ENCODE measurements at regions not wholly inside any gene's neighbourhood (a gene's known extent, or its start where the extent isn't known, plus 50 kb on each side); places are given as distances from the start of the nearest gene placed in this dataset.

- no peak for TF ChIP-seq CTCF (IDR thresholded peaks at IDR 0.05; ENCODE audit: low read depth, low read length)
- H3K4me3 ChIP-seq (ENCODE audit: low read depth, low read length), result no peak overlapping the region
These were observed 134.2 kb downstream of the RPL22L1 start for GRCh38 chr3:170735821-170736220.

GRCh38 chr3:170734735-170735065 lies 135.3 kb downstream of the RPL22L1 start:
- in situ Hi-C loops (cut with HindIII; ENCODE audit: low sequenced_read_pairs), result no loop called here
- TF ChIP-seq CTCF (IDR thresholded peaks at IDR 0.05; ENCODE audit: low read depth, low read length), result no peak
- no peak for DNase-seq (ENCODE audit: low read depth, low spot score)
- H3K4me3 ChIP-seq (ENCODE audit: low read depth, low read length), result no peak overlapping the region

More at GRCh38 chr3:170735821-170736220, 134.2 kb downstream of the RPL22L1 start:
- DNase-seq (ENCODE audit: low read depth, low spot score), result no peak
- in situ Hi-C loops (cut with HindIII; ENCODE audit: low sequenced_read_pairs), result no loop called here

GRCh38 chr3:170734043-170734734 lies 135.8 kb downstream of the RPL22L1 start:
- in situ Hi-C loops (cut with HindIII; ENCODE audit: low sequenced_read_pairs), result no loop called here
- no peak for DNase-seq (ENCODE audit: low read depth, low spot score)
- no peak overlapping the region for H3K4me3 ChIP-seq (ENCODE audit: low read depth, low read length)
- no peak for TF ChIP-seq CTCF (IDR thresholded peaks at IDR 0.05; ENCODE audit: low read depth, low read length)

- no peak for TF ChIP-seq CTCF (IDR thresholded peaks at IDR 0.05; ENCODE audit: low read depth, low read length)
- no peak for DNase-seq (ENCODE audit: low read depth, low spot score)
- H3K4me3 ChIP-seq (ENCODE audit: low read depth, low read length), result no peak overlapping the region
- in situ Hi-C loops (cut with HindIII; ENCODE audit: low sequenced_read_pairs), result no loop called here
These were observed 137.2 kb downstream of the RPL22L1 start for GRCh38 chr3:170732660-170733245.

- DNase-seq (ENCODE audit: low read depth, low spot score), result peak; percentile 42
- no peak for TF ChIP-seq CTCF (IDR thresholded peaks at IDR 0.05; ENCODE audit: low read depth, low read length)
- in situ Hi-C loops (cut with HindIII; ENCODE audit: low sequenced_read_pairs), result no loop called here
- no peak overlapping the region for H3K4me3 ChIP-seq (ENCODE audit: low read depth, low read length)
These were observed 138.7 kb downstream of the RPL22L1 start for GRCh38 chr3:170731281-170731680.

GRCh38 chr3:170730071-170730812 lies 139.8 kb downstream of the RPL22L1 start:
- no peak for TF ChIP-seq CTCF (IDR thresholded peaks at IDR 0.05; ENCODE audit: low read depth, low read length)
- no peak overlapping the region for H3K4me3 ChIP-seq (ENCODE audit: low read depth, low read length)

More at GRCh38 chr3:170730071-170730812, 139.8 kb downstream of the RPL22L1 start:
- no peak for DNase-seq (ENCODE audit: low read depth, low spot score)
- in situ Hi-C loops (cut with HindIII; ENCODE audit: low sequenced_read_pairs), result no loop called here

All from astrocyte of the spinal cord (primary cell).